Mucosa of descending colon (tissue), 3 donors: ENCODE measurements at regions not wholly inside any gene's neighbourhood (a gene's known extent, or its start where the extent isn't known, plus 50 kb on each side); places are given as distances from the start of the nearest gene placed in this dataset.

Source experiments
- ATAC-seq: fragments of 200-7000 bp; cut with Tn5 transposase; one replicate; pipeline ENCODE4 v1.9.1; 2020; ENCODE audit warnings: mild to moderate bottlenecking, moderate library complexity
- DNase-seq, 3 donors: peaks; one replicate each; pipeline ENCODE4 v3.0.0-alpha.2; 2020
- H3K36me3 ChIP-seq: fragments of 200-600 bp; one replicate; pipeline ENCODE4 v1.8.0; 2021; ENCODE audit warnings: low read depth, mild to moderate bottlenecking
- H3K4me1 ChIP-seq: fragments of 200-600 bp; one replicate; pipeline ENCODE4 v1.8.0; 2021; ENCODE audit warnings: low read depth, mild to moderate bottlenecking
- H3K4me3 ChIP-seq: fragments of 200-600 bp; one replicate; pipeline ENCODE4 v1.8.0; 2021; ENCODE audit warnings: mild to moderate bottlenecking
- H3K9me3 ChIP-seq: fragments of 200-600 bp; one replicate; pipeline ENCODE4 v1.8.0; 2021; ENCODE audit warnings: mild to moderate bottlenecking
- intact Hi-C, 2 donors: fragments of 100-400 bp; cut with DNase I in 1 of 2; cut with micrococcal nuclease in 1 of 2; formaldehyde crosslinking; loops; one replicate each; pipeline versions ENCODE4 v1.11.0 to v1.11.1; 2022; cut with DNase I, micrococcal nuclease
- TF ChIP-seq, protein P1 (sequence below): fragments of 200-600 bp; IDR thresholded peaks from one replicate; pipeline ENCODE4 v1.8.0; 2022; ENCODE audit warnings: antibody characterized with exemption, mild to moderate bottlenecking
- donor health status: DM: no; HTN: no; CAD: no; lungs with moderate emphysema.
- donor health status: DM: no; HTN: no; CAD: no.
- donor health status: DM: no; HTN: yes; CAD: no.

DNA sequence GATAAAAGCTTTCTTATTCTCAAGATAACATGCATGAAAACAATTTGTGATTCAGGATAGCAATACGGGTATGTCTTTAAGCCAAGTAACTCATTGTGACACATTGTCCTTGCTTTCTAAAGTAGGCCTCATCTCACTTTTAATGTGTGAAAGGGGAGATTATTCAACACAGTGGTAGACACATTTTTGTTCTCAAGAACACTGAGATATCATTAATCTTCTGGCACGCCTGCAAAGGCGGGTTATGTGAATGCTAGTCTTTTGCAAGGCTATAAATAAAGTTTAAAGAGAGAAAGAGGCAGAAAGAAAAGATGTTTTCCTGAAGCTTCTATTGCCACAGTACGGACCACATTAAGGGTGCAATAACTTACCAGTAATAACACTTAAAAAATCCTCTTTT, 181.8 kb upstream of the MEF2C start:
- Histone ChIP-seq H3K4me3 (no peak overlapping the region), H3K36me3 (no peaks in the 10 kb centered on the region), H3K4me1 (no peaks in the 10 kb centered on the region), H3K9me3 (no peaks in the 10 kb centered on the region)
- TF ChIP-seq, protein P1, sequence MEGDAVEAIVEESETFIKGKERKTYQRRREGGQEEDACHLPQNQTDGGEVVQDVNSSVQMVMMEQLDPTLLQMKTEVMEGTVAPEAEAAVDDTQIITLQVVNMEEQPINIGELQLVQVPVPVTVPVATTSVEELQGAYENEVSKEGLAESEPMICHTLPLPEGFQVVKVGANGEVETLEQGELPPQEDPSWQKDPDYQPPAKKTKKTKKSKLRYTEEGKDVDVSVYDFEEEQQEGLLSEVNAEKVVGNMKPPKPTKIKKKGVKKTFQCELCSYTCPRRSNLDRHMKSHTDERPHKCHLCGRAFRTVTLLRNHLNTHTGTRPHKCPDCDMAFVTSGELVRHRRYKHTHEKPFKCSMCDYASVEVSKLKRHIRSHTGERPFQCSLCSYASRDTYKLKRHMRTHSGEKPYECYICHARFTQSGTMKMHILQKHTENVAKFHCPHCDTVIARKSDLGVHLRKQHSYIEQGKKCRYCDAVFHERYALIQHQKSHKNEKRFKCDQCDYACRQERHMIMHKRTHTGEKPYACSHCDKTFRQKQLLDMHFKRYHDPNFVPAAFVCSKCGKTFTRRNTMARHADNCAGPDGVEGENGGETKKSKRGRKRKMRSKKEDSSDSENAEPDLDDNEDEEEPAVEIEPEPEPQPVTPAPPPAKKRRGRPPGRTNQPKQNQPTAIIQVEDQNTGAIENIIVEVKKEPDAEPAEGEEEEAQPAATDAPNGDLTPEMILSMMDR: no peak
- DNase-seq: no peak
- intact Hi-C loops: no loop called here
- no peak for ATAC-seq

- DNase-seq (no peak), ATAC-seq (no peak)
- no peaks in the 10 kb centered on the region for H3K9me3 ChIP-seq
- TF ChIP-seq, protein P1: no peak
- no peaks in the 10 kb centered on the region for H3K36me3 ChIP-seq
- intact Hi-C loops: no loop called here
- H3K4me1 ChIP-seq: no peaks in the 10 kb centered on the region
- no peak overlapping the region for H3K4me3 ChIP-seq
Observed at GRCh38 chr5:89064054-89064453, 181.1 kb upstream of the MEF2C start.

DNA sequence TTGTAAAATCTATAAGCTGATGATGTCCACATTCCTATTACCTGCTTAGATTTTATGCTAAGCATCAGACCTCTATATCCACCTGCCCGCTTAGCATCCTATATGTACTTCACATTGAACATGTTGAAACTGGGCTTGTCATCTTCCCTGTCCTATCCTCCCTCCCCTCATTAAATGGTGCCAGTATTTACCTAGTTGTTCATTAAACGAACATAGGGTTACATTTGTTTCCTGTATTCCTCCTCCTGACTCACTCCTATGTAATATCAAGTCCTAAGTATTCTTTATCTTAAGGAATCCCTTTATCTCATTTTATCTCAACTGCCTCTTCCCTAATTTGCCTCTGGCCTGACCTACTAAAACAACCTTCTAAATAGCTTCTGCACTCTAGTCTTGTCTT, 177.8 kb upstream of the MEF2C start:
- ATAC-seq: peak; percentile 70
- Histone ChIP-seq H3K36me3 (no peaks in the 10 kb centered on the region), H3K4me3 (no peak overlapping the region), H3K9me3 (no peaks in the 10 kb centered on the region), H3K4me1 (no peaks in the 10 kb centered on the region)
- TF ChIP-seq, protein P1: no peak
- intact Hi-C loops: no loop called here
- DNase-seq: no peak

DNA sequence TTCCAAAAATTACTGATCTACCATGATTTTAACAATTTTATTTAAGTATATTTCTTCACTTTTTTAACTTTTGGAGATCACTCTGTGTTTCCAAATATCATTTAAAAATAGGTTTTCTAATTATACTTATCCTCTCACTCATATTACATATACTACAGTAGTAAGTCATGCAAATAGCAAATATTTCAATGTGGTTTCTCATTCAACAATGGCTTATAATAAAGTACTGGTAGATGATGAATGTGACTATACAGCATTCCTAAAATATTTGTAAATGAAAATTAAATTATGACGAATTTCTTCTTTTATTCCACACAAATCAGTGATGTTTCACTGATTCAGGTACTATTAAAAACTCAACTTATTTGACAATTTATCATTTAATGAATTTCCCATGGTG, 176.3 kb upstream of the MEF2C start:
- ATAC-seq (no peak), DNase-seq (no peak)
- H3K4me3 ChIP-seq: no peak overlapping the region
- intact Hi-C loops: no loop called here
- no peaks in the 10 kb centered on the region for H3K36me3 ChIP-seq
- TF ChIP-seq, protein P1: no peak
- no peaks in the 10 kb centered on the region for H3K4me1 ChIP-seq
- H3K9me3 ChIP-seq: no peaks in the 10 kb centered on the region

DNA sequence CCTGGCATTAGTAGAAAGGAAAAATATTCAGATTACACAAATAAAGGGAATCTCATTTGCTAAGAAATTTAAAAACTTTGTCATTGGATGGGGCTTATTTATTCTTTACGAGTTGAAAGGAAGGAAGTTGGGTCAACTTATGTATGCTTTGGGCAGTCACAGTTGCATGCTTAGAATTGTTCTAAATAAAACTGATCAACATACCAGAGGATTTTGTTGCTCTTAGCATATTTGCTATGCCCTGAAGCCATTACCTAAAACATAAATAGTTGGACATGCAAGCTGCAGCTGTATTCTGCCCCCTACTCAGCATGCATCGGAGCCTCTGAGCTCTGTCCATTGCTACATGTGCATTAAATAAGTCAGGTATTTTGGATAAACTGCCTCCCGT, 172.7 kb upstream of the MEF2C start:
- ATAC-seq: no peak

More for the DNA sequence above, 172.7 kb upstream of the MEF2C start:
- H3K4me3 ChIP-seq: no peak overlapping the region
- H3K36me3 ChIP-seq: no peaks in the 10 kb centered on the region
- intact Hi-C loops: no loop called here
- H3K9me3 ChIP-seq: peaks cover 3% of the 10 kb centered on the region
- TF ChIP-seq, protein P1: no peak
- peaks cover 3% of the 10 kb centered on the region for H3K4me1 ChIP-seq
- no peak for DNase-seq
